ENCODE measurements at regions not wholly inside any gene's neighbourhood (a gene's known extent, or its start where the extent isn't known, plus 50 kb on each side); places are given as distances from the start of the nearest gene placed in this dataset.

DNA sequence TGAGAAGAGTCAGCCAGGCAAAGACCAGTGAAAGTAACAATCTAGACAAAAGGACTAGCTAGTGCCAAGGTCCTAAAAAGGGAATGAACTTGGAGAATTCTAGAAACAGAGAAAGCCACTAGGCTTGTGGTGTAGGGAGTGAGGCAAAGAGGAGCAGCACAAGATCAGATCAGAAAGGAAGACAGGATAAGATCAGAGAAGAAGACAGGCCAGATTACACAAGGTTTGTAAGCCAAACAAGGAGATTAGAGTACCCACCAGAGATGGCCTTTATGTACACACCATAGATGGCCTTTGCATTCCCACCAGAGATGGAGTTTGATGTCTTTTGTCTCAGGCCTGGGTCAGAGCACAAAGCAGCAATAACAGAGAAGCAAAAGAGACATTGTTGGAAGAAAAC lies 105.6 kb upstream of the PLCB4 start:
- Histone ChIP-seq H3K9me3 (no peaks in the 10 kb centered on the region), H3K4me3 (no peak overlapping the region), H3K27ac (no peak overlapping the region), H3K36me3 (no peaks in the 10 kb centered on the region), H3K27me3 (no peaks in the 10 kb centered on the region), H3K4me1 (no peaks in the 10 kb centered on the region)
- intact Hi-C loops (cut with DNase I; ENCODE audit: low total_unique reads) = no loop called here
- TF ChIP-seq POLR2A (IDR thresholded peaks at IDR 0.05) (no peak), POLR2AphosphoS5 (IDR thresholded peaks at IDR 0.05) (no peak)
- TF ChIP-seq, protein P1, sequence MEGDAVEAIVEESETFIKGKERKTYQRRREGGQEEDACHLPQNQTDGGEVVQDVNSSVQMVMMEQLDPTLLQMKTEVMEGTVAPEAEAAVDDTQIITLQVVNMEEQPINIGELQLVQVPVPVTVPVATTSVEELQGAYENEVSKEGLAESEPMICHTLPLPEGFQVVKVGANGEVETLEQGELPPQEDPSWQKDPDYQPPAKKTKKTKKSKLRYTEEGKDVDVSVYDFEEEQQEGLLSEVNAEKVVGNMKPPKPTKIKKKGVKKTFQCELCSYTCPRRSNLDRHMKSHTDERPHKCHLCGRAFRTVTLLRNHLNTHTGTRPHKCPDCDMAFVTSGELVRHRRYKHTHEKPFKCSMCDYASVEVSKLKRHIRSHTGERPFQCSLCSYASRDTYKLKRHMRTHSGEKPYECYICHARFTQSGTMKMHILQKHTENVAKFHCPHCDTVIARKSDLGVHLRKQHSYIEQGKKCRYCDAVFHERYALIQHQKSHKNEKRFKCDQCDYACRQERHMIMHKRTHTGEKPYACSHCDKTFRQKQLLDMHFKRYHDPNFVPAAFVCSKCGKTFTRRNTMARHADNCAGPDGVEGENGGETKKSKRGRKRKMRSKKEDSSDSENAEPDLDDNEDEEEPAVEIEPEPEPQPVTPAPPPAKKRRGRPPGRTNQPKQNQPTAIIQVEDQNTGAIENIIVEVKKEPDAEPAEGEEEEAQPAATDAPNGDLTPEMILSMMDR (IDR thresholded peaks at IDR 0.05) = no peak
- no peak for DNase-seq (ENCODE audit: low spot score in 2 of 2)

DNA sequence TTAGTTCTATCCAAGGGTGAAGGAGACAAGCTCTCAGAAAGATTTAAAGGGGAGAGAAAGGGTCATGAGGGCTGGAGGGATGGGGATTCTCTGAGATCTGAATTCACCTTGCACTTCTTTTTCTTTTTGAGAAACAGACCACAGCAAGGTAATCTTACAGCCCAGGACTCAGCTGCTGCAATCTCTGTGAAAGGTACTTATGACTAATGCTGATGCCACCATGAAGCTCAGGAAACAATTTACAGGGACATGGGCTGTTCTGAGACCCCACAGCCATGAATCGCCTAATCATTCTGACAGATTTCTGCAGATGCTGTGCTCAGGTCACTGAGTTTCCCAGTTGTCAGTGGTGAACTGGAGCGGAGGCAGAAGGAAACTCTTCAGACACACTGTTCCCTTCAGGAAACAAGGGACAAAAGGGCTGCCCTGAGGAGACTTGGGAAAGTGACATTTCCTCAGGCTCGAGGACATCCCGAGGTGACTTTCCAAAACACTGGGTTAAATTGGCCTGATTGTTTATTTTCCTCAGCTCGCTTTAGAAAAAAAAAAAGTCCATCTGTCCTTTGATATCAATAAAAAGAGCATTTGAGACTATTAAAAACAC lies 103.8 kb upstream of the PLCB4 start:
- TF ChIP-seq, protein P1 (IDR thresholded peaks at IDR 0.05) = no peak
- TF ChIP-seq POLR2A (IDR thresholded peaks at IDR 0.05) (no peak), POLR2AphosphoS5 (IDR thresholded peaks at IDR 0.05) (no peak)

DNA sequence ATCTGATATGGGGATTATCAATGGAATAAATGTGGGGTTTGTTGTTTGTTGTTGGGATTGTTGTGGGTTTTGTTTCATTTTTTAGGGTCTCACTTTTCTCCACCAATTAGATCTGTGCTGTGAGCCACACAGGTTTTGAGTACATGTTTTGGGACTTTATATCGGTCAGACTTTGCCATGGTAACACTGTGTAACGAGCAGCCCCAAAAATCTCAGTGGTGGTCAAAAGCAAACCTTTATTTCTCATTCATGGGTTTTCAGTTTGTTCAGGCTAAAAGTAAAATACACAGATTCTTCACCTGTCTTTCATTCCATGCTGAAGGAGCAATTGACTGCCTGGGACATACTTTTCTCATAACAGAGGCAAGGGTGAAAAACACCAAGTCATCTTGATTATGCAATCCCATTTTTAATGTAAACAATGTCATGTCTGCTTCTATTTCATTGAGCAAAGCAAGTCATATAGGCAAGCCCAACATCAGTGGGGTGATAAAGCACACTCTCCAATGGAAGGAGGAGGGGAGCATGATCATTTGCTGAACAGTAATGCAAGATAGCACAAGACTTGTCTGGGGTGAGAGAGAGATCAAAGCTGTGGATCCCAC lies 101.1 kb upstream of the PLCB4 start:
- intact Hi-C loops (cut with DNase I; ENCODE audit: low total_unique reads) = no loop called here
- no peak overlapping the region for H3K27ac ChIP-seq
- no peaks in the 10 kb centered on the region for H3K9me3 ChIP-seq
- no peak for DNase-seq (ENCODE audit: low spot score in 2 of 2)
- H3K27me3 ChIP-seq = no peaks in the 10 kb centered on the region
- H3K36me3 ChIP-seq = no peaks in the 10 kb centered on the region
- no peaks in the 10 kb centered on the region for H3K4me1 ChIP-seq
- H3K4me3 ChIP-seq = no peak overlapping the region
- TF ChIP-seq POLR2AphosphoS5 (IDR thresholded peaks at IDR 0.05) = no peak
- no peak for TF ChIP-seq POLR2A (IDR thresholded peaks at IDR 0.05)
- TF ChIP-seq, protein P1 (IDR thresholded peaks at IDR 0.05) = no peak

More for the DNA sequence above, 103.8 kb upstream of the PLCB4 start:
- no peak overlapping the region for H3K27ac ChIP-seq
- H3K4me1 ChIP-seq = no peaks in the 10 kb centered on the region
- intact Hi-C loops (cut with DNase I; ENCODE audit: low total_unique reads) = no loop called here
- H3K27me3 ChIP-seq = no peaks in the 10 kb centered on the region
- no peak overlapping the region for H3K4me3 ChIP-seq
- H3K36me3 ChIP-seq = no peaks in the 10 kb centered on the region
- DNase-seq (ENCODE audit: low spot score in 2 of 2) = no peak
- H3K9me3 ChIP-seq = no peaks in the 10 kb centered on the region

DNA sequence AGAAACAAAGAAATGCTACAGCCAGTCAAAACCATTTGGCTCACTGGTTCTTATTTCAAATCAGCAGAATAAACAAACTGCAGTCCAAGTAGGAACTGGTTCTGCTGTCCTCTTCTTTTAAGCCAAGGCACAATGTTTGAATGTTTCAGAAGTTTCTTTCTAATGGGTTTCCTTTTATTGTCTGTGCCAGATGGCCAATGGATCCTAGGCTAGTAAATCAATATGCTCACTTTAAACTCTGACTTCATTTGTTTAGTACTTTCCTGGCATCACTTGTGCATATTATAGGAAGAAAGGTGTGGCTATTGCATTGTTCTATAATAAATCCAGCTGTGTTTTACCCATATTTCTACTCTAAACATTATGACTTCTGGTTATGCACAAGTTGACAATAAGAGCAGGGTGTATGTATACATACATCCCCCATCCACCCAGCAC lies 99.7 kb upstream of the PLCB4 start:
- intact Hi-C loops (cut with DNase I; ENCODE audit: low total_unique reads) = no loop called here
- Histone ChIP-seq H3K27ac (no peak overlapping the region), H3K36me3 (no peaks in the 10 kb centered on the region), H3K4me3 (no peak overlapping the region), H3K27me3 (no peaks in the 10 kb centered on the region), H3K4me1 (no peaks in the 10 kb centered on the region), H3K9me3 (no peaks in the 10 kb centered on the region)
- DNase-seq (ENCODE audit: low spot score in 2 of 2) = no peak
- TF ChIP-seq, protein P1 (IDR thresholded peaks at IDR 0.05) = no peak
- TF ChIP-seq POLR2A (IDR thresholded peaks at IDR 0.05) (no peak), POLR2AphosphoS5 (IDR thresholded peaks at IDR 0.05) (no peak)

DNA sequence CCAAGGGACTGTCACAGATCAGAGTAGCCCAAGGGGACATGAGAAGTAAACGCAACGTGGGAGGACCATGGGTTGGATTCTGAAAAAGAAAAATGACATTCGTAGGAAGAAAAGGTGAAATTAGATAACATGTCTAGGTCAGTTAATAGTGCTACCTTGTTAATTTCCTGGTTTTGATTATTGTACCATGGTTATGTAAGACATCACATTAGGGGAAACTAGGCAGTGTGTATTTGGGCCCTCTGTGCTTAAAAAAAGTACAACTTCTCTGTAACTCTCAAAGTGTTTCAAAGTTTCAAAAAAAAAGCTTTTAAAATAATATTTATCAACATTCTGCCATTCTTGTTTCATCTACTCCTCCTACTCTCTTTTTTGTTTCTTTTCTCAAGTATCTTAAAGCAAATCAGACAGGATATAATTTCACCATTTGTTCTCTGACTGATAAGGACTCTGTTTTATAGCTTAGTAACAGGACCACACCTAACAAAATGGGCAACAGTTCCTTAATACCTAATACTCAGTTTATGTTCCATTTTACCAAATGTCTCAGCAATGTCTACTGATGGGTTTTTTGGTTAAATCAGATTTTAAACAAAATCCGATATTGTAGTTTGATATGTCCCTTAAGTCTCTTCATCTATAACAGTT lies 97.1 kb upstream of the PLCB4 start:
- H3K4me3 ChIP-seq = no peak overlapping the region
- H3K9me3 ChIP-seq = no peaks in the 10 kb centered on the region
- no peaks in the 10 kb centered on the region for H3K36me3 ChIP-seq
- TF ChIP-seq, protein P1 (IDR thresholded peaks at IDR 0.05) = no peak
- TF ChIP-seq POLR2AphosphoS5 (IDR thresholded peaks at IDR 0.05) (no peak), POLR2A (IDR thresholded peaks at IDR 0.05) (no peak)
- intact Hi-C loops (cut with DNase I; ENCODE audit: low total_unique reads) = no loop called here
- H3K4me1 ChIP-seq = no peaks in the 10 kb centered on the region
- no peaks in the 10 kb centered on the region for H3K27me3 ChIP-seq
- no peak for DNase-seq (ENCODE audit: low spot score in 2 of 2)
- no peak overlapping the region for H3K27ac ChIP-seq

Measured in breast epithelium (tissue), 4 donors.